HG03039 (cell line): ENCODE measurements at regions not wholly inside any gene's neighbourhood (a gene's known extent, or its start where the extent isn't known, plus 50 kb on each side); places are given as distances from the start of the nearest gene placed in this dataset.

Experiments
- ATAC-seq: cut with Tn5 transposase; IDR thresholded peaks from one replicate; pipeline ENCODE4 v1.9.1; 2021; ENCODE audit warnings: mild to moderate bottlenecking, moderate library complexity; ENCODE audit not compliant: unreplicated experiment

GRCh38 chr2:234287650-234288049 is 209.2 kb downstream of the ARL4C start:
- ATAC-seq: no peak

- ATAC-seq: no peak
These were observed 209.9 kb downstream of the ARL4C start for GRCh38 chr2:234286956-234287355.

- ATAC-seq: no peak
These were observed 210.7 kb downstream of the ARL4C start for GRCh38 chr2:234286118-234286598.

GRCh38 chr2:234285541-234285940 is 211.3 kb downstream of the ARL4C start:
- ATAC-seq: no peak

- no peak for ATAC-seq
These were observed 217.2 kb downstream of the ARL4C start for GRCh38 chr2:234279637-234280036.

- no peak for ATAC-seq
These were observed 218.2 kb downstream of the ARL4C start for GRCh38 chr2:234278556-234279255.

GRCh38 chr2:234275515-234275914 is 221.4 kb downstream of the ARL4C start:
- no peak for ATAC-seq

- ATAC-seq: no peak
These were observed 222.8 kb downstream of the ARL4C start for GRCh38 chr2:234273887-234274584.

GRCh38 chr2:234272069-234272850 is 221.8 kb downstream of the SPP2 start:
- ATAC-seq: no peak

- no peak for ATAC-seq
These were observed 220.8 kb downstream of the SPP2 start for GRCh38 chr2:234271338-234271737.

- no peak for ATAC-seq
These were observed 219.3 kb downstream of the SPP2 start for GRCh38 chr2:234269769-234270204.

GRCh38 chr2:234267534-234267933 is 217.0 kb downstream of the SPP2 start:
- no peak for ATAC-seq

- ATAC-seq: no peak
These were observed 216.4 kb downstream of the SPP2 start for GRCh38 chr2:234266952-234267351.

GRCh38 chr2:234265206-234265605 is 214.7 kb downstream of the SPP2 start:
- no peak for ATAC-seq

GRCh38 chr2:234261736-234262135 is 211.2 kb downstream of the SPP2 start:
- ATAC-seq: no peak

- ATAC-seq: no peak
These were observed 208.9 kb downstream of the SPP2 start for GRCh38 chr2:234259440-234259839.

- no peak for ATAC-seq
These were observed 208.2 kb downstream of the SPP2 start for GRCh38 chr2:234258562-234259141.

- no peak for ATAC-seq
These were observed 207.5 kb downstream of the SPP2 start for GRCh38 chr2:234257859-234258561.

GRCh38 chr2:234256516-234256915 is 206.0 kb downstream of the SPP2 start:
- no peak for ATAC-seq

GRCh38 chr2:234254783-234255521 is 204.4 kb downstream of the SPP2 start:
- ATAC-seq: no peak
